ENCODE measurements at regions not wholly inside any gene's neighbourhood (a gene's known extent, or its start where the extent isn't known, plus 50 kb on each side); places are given as distances from the start of the nearest gene placed in this dataset.

DNA sequence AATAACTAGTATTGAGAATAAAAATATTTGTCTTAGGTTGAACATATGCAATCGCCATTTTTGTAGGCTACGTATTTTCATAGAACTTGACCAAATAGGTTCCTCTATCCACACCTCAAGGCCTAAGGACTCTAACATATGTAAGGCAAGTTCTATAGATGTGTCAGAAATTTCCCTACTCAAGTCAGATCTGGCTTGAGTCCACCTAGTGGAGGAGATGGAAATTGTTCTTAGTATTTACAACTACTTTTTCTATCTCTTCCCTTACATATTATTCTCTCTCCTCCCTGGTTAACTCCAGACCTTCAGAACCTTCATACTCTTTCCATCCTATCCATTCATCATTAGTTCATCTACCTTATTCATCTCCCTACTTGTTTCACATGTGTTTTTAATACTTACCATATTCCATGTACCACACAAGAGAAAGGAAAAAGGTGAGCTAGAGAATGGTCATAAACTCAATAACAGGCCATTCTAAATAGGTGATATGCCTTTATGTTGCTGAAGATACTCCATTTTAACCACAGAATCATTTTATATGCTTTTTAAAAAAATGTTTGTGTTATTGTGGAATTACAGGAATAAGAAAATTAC lies 174.5 kb upstream of the HDAC9 start:
- peak; percentile 24 to 44 for DNase-seq

- no peak for DNase-seq
Observed at GRCh38 chr7:18330548-18330947, 165.0 kb upstream of the HDAC9 start.

- no peak for DNase-seq
Observed at GRCh38 chr7:18336626-18337025, 158.9 kb upstream of the HDAC9 start.

DNA sequence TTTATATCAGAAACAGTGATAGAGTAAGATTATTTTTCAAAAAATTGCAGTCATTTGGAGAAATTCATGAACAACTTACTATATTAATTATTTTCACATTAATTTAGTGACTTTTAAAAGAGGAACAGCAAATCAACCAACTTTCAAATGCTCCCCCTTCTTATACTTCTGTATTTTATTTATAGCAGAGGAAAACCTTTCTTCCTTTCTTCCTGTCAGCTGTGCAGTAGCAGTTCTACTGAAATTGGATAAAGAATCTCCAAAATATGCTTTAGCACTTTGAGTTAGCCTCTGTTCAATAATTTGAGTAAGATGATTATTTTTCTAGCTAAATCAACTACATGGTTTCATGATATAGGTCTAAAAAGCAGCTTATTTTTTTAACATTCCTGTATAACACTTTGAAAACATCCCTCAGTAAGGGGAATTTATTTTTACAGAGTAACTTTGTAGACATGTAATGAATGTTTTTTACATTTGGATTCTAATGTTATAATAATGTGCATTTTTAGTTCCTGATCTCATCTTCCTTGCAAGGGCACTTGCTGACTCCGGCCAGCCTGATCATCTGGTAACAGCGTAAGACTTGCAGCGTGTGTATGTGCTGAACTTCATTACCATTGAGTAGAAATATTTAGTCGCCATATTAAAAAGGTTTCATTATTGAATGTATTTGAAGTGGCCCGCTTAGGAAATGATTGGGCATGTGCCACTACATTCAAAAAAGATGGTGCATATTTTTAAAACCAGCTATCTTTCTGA lies 158.3 kb upstream of the HDAC9 start:
- no peak for DNase-seq

GRCh38 chr7:18338910-18339523 lies 156.5 kb upstream of the HDAC9 start:
- DNase-seq, result no peak

GRCh38 chr7:18341756-18342155 lies 153.8 kb upstream of the HDAC9 start:
- no peak for DNase-seq

DNA sequence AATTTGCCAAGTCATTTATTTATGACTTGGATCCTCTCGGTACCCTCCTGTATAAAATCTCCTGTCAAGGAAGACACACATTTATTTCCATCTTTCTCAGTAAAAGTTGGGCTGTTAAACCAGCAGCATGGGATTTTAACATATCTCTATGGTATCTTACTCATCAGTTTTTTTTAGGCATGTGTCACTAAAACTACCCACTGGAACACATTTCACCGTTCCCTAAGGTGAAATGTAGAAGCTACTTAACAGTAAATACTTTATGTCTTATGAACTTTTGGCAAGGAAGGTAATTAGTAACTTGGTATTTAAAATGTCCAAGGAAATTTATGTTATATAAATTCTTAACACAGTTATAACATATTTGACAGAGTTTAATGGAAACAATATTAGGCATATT lies 152.5 kb upstream of the HDAC9 start:
- DNase-seq, result no peak

GRCh38 chr7:18344536-18344935 lies 151.0 kb upstream of the HDAC9 start:
- no peak for DNase-seq

DNA sequence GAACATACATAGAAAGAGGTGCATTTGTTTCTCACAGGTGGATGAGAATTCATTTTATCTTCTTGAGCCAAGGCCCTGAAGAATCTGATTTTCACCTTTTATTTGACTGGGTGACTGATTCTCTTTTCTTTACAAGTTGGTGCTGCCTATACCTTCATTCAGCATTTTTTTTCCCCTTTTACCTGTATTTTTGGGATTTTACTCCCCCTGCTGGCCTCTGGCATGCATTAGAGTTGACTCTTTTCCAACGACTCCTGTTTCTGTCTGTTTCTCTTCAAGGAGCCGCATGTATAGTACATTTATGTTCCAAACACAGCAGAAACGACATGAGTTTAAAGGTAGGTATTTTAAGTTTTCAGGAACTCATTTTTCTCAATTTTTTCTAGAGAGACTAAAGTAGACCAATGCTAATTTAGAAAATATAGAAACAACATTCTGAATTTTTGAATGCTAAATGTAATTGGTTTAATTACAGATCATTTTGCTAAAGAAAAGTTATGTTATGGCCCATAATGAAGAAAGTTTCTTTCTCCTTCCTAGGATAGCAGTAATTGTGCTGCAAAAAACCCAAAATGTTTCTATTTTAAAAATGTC lies 149.8 kb upstream of the HDAC9 start:
- peak; percentile 62 to 69 for DNase-seq

DNA sequence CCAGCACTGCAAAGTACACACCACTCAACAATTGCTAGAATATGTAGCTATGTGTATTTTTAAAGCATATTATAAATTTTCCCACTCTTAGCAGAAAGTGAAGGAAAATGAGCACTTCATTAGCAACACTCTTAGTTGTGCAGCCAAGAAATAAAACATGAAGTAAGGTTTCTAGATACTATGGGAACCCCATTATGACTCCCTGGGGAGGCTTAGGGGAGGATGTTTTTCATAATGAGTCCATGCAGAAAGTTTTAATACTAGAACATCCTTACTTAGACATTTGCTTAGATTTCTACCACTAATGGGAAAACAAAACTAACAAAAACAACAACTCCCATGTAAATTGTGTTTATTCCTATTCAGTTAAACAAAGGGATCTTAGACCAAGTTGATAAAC lies 148.4 kb upstream of the HDAC9 start:
- no peak for DNase-seq

DNA sequence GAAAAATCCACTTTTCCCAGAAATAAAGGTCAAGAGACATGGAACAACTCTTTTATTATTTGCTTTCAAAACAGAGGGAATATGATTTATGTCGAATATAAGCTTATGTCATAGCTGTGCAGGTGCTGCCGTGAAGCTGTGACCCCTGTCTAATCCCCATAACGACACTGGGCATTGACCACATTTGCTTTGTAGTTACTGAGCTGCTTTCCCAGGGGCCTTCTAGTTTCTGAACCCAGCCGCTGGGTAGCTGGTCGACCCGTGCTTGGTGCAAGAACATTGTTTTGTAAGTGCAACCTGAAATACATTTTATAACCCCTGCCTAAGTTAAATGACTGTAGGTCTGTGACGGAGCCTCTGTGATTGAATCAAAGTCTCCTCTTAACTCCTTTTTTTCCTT lies 144.9 kb upstream of the HDAC9 start:
- DNase-seq, result no peak

DNA sequence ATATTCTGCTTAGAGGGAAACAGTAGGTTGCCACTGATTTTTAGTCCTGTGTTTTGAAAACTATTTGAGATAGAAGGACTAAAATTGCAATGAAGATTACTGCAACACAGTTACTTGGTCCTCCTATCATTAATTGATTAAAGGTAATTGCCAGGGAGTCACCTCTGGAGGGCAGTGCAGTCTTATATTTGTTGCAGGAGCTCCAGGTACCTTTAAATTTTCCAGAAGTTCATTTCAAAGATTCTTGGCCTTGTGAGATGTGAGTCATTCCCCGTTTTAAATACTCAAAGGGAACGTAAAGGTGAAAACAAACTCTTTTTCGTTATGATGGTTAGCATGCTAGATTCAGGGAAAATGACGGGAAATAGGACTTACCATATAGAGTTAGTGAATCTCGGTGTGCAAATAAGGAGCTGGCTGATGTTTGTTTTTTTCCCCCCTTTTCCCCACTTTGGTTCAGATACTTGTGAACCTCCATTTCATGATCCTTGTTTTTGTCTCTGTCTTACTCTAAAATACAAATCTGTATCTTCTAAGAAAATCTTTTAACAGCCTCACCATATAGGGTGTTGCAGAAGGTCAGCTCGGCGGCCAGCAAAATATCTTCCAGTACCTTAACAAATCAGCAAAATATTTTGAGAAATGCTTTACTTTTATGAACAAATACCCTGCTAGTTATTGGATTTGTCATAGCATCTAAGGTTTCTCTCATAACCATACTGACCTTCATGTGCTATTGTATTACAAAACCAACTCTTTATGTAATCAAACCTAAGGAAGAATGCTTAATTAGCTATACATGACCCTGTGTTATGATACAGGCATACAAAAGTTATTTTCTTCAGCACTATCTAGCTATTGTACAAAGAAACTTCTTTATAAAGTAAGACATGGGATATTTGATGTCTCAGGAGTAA lies 143.0 kb upstream of the HDAC9 start:
- DNase-seq, result peak in 1 of 2 experiments; percentile 85

GRCh38 chr7:18353339-18353738 lies 142.2 kb upstream of the HDAC9 start:
- no peak for DNase-seq

- DNase-seq, result no peak
Observed at GRCh38 chr7:18354108-18355085, 141.2 kb upstream of the HDAC9 start.

GRCh38 chr7:18356191-18356645 lies 139.3 kb upstream of the HDAC9 start:
- peak; percentile 60 to 67 for DNase-seq

GRCh38 chr7:18357691-18358090 lies 137.9 kb upstream of the HDAC9 start:
- peak in 1 of 2 experiments; percentile 21 for DNase-seq

DNA sequence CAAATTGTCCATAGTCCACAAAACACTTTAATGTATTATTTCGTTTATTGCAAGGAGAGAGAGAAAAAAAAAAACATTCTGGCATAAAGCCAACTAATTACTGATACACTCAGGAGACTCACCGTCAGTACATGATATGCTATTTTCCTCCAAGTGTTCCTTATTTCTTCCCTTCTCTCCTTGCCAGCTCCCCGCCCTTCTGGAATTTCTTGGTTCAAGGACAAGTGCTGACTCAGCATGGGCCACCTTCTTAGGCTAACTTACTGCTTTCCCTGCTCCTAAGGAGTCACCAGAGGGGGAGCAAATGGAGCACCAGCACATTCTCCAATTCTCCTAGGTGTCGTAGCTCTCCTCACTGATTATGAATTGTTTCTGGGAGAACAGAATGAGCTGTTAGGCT lies 133.8 kb upstream of the HDAC9 start:
- peak; percentile 10 to 57 for DNase-seq

DNA sequence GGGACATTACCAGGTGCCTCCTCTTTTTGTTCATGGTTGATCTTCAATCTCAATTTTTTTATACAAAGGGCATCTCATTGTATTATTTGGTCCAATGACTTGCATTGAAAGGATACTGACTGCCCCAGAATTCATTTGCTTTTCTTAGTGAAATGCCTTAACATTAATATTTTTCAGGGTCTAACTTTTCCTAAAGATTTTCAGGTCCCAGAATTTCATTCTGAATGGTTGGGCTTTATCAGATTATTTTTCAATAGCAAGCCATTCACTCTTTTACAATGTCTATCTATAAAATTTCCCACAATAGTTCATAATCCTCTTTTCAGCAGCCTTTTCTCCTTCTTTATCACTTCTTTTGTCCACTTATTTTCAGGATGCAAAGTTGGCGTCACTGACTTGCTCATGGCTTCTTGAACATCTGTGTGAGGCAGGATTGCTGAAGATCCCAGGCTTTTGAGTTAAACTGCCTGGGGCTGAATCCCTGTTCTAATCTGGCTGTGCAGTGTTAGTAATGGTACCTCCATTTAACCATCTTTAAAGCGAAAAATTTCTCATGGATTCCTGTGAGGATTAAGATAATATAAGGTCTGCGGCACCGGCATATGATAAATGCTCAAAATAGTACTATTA lies 131.7 kb upstream of the HDAC9 start:
- no peak for DNase-seq

GRCh38 chr7:18364396-18364795 lies 131.2 kb upstream of the HDAC9 start:
- no peak for DNase-seq

GRCh38 chr7:18366394-18366793 lies 129.2 kb upstream of the HDAC9 start:
- peak in 1 of 2 experiments; percentile 57 for DNase-seq

DNA sequence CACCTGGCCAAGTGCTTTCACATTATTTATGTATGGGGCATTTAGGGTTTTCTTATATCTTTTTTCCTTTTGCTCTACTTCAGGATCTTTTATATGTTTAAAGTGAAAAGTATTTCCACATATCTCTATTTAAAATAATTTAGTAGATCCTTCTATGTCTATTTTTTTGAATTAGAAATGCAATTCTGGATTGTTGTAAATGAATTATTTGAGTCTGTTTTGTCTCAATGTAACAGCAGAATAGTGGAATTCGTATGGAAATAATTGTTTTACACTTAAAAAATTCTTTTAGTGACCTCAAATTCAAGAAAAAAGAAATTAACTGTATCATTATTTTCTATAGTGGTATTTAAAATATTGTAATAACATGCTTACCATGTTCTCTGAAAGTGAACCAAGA lies 126.5 kb upstream of the HDAC9 start:
- DNase-seq, result no peak
